GM19372 (cell line): ENCODE measurements at regions not wholly inside any gene's neighbourhood (a gene's known extent, or its start where the extent isn't known, plus 50 kb on each side); places are given as distances from the start of the nearest gene placed in this dataset.

ENCODE experiments used
- ATAC-seq: cut with Tn5 transposase; IDR thresholded peaks from one replicate; pipeline ENCODE4 v1.9.1; 2021; ENCODE audit warnings: mild to moderate bottlenecking, low read depth, moderate library complexity; ENCODE audit not compliant: unreplicated experiment

DNA sequence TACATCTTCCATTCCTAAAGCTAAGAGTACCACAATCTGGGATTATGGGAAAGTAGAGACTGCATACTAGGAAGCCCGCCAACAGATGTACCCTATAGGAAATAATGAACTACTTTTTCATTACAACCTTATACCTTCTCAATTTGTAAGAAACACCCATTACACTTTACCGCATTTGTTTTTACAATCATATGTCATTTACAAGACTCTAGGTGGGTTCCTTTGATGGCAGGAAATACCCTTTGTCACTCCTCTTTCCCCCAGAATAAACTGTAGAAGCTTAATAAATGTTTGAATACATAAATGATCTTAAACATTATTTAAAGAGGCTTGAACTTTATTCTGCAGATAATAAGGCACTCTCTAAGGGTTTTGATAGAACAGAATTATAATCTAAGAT is 150.1 kb upstream of the TGFBR2 start:
- ATAC-seq, result no peak

DNA sequence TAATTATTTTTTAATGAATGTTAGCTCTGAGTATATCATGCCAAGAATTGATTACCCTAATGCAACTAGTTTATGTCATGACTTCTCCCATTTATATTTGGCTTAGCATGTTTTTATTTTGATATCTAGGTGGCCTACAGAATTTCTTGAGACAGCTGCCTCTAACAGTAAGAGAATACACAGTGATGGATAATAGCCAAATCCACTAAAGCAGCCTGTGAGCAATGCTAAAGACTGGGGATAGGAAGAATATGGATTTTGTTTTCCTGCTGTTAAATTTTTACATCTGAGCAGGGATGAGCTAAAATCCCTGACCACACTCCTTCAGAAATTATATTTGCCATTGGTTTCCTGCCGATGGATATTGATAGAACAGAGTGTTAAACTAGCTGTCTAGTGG is 149.3 kb upstream of the TGFBR2 start:
- no peak for ATAC-seq

DNA sequence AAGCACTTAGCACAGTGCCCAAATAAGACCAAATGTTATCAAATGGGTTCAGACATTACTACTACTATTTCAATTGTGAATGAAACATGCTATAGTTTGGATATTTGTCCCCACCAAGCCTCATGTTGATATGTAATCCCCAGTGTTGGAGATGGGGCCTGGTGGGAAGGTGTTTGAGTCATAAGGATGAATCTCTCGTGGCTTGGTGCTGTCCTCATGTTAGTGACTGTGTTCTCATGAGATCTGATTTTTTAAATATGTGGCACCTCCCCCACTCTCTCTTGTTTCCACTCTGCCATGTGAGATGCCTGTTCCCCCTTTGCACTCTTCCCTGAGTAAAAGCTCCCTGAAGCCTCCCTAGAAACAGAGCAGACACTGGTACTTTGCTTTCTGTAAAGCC is 148.7 kb upstream of the TGFBR2 start:
- no peak for ATAC-seq

DNA sequence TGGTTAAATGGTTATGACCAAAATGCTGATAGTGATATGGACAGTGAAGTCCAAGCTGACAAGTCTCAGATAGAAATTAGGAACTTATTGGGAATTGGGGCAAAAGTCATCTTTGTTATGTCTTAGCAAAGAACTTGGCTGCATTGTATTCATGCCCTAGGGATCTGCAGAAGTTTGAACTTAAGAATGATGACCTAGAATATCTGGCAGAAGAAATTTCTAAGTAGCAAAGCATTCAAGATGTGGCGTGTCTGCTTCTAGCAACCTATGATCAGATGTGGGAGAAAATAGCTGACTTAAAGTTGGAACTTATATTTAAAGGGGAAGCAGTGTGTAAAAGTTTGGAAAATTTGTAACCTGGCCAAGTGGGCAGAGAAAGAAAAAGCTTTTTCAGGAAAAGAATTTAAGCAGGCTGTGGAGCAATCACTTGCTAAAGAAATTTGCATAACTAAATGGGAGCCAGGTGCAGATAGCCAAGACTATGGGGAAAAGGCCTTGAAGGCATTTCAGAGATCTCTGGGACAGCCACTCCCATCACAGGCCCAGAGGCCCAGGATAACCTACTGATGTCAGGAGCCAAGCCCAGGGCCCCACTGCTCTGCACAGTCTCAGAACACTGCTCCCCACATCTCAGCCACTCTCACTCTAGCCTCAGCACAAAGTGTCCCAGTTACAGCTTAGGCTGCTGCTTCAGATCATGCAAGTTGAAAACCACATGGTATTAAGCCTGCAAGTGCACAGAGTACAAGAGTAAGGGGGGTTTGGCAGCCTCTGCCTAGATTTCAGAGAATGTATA is 147.8 kb upstream of the TGFBR2 start:
- ATAC-seq, result no peak

DNA sequence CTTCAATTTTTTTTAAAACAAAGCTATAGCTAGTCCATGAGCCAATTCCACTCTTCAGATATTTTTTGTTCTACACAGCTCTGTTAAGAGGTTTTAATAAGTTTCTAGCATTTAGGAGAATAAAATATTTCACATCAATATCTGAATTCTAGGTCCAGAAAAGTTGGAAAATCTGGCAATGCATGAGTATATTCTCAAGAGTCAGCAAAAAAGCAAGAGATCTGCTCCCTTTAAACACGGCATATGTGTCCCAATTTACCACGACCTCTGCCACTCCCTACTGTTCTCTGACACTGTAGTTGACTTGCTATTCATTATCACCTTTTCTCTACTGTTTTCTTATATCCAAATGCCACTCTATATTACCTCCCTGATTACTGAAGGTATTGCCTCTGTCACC is 145.1 kb upstream of the TGFBR2 start:
- ATAC-seq, result no peak

DNA sequence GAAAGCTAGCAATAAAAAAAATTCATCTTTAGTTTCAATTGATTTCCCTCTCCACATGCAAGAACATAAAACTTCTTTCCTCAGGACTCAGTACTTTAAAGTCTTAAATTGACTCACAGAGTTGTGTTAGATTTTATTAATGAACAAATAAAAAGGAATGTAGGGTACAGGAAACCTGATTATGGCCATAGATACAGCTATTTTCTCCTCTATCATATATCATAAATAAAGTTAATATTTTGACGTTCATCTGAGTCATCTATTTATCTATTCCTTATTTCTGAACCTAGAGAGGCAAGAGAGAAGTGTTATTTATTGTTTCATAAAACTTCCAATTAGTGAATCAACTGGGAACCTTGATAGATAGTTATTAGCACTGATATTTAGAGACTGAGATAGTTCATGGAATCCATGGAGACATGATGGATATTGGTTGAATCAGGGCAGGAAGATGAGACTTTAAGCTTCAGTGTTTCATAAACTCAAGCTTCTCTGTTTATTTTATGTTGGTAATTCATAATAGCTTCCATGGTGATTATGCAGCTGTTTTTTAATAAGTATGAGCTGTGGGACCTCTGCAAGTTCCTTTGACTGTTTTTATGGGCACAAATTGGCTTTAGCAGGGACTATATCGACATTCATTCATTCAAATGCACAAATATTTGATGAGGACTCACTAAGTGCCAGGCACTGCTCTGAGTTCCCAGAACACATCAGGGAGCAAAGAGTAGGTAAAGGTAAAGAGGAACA is 143.5 kb upstream of the TGFBR2 start:
- ATAC-seq, result no peak

DNA sequence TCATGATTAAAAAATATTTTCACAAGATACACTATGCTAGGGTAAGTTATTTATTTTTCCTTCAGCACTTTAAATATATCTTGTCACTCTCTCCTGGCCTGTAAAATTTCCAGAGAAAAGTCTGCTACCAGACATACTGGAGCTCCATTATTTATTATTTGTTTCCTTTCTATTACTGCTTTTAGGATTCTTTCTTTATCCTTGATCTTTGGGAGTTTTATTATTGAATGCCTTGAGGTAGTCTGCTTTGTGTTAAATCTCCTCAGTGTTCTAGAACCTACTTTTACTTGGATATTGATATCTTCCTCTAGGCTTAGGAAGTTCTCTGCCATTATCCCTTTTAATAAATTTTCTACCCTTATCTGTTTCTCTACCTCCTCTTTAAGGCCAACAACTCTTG is 142.0 kb upstream of the TGFBR2 start:
- ATAC-seq, result no peak

DNA sequence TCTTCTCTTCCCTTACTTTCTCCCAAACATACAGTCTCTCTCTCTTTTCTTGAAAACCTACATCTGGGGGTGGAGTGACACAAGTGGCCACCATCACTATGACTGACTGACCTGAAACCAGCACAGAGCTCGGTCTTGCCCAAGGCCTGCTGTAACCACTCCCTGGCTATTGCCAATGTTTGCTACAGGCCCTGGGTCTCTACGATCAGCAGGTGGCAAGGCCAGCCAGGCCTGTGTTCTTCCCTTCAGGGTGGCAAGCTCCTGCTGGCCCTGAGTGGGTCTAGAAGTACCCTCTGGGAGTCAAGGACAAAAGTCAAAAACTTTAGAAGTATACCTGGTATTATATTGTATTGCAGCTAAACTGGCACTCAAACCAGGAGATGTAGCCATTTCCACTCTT is 140.9 kb upstream of the TGFBR2 start:
- ATAC-seq, result no peak

DNA sequence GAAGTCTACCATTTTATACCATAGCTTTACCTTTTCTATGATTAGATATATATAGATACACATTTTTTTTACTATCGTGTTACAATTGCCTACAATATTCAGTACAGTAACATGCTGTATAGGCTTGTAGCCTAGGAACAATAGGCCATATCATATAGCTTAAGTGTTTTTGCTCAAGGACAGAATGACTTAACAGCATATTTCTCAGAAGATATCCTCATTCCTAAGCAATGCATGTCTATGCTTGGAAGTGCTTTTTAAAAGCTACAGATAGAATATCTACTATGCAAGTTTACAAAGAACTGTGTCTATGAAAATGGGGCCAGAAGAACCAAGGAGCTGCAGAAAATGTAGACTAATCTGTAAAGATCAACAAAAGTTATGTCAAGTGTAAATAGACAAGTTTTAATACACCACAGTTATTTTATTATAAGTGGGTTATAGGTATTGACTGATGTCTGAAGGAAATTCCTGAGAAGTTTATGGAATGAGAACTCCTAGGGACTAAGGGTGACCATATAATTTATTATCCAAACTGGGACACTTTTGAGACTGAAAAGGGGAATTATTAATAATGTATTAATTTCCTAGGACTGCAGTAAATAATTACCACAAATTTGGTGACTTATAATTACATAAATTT is 138.7 kb upstream of the TGFBR2 start:
- no peak for ATAC-seq

DNA sequence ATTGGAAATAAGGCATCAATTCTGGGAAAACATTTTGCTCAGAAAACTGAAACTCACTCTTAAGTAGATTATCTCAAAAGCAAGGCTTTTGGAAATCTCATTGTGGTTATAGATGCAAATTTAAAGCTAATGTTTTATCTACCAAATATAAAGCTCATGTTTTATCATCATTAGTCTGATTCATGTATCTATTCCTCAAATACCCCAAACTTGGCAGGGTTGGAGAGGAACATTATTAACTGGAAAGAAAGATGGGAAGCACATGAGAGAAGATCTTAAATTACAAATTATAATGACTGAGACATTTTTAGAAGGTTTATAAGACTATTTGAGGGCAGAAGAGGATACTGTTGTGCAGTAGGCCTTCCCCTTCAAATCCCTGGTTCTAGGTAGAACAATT is 137.3 kb upstream of the TGFBR2 start:
- ATAC-seq, result no peak

DNA sequence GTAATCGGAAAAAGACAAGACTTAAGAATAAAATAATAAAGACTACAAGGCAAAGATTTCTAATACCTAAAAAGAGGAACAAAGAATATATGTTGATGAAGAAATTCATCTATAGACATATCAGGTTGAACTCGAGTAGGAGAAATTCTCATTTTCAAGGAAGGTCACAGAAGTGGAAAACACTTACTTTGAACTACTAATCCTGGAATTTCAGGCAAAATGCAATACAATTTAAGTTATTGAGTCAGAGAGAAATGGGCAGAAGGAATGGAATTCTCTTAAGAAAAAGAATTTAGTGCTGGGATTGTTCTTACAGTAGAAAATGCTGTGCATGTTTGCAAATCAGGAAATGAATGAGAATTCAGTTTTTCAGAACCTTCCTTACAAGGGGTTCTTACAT is 135.9 kb upstream of the TGFBR2 start:
- no peak for ATAC-seq

DNA sequence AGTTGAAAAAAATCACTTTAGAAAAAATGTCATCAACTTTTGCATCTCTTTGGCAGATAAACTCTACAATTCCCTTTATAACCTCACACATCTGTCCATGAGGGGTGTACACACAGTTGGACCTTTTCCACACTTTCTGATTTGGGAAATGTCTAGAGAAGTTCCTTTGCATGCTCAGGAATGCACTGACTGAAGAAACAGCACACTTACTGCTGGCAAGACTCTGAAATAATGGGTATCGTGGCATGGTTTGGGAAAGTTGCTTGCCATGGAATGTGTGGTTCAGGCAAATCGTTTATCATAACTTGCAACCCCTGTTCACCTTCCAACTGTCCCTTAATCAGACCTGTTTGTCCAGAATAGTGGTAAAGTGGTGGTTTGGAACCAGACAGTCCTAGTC is 135.3 kb upstream of the TGFBR2 start:
- no peak for ATAC-seq

DNA sequence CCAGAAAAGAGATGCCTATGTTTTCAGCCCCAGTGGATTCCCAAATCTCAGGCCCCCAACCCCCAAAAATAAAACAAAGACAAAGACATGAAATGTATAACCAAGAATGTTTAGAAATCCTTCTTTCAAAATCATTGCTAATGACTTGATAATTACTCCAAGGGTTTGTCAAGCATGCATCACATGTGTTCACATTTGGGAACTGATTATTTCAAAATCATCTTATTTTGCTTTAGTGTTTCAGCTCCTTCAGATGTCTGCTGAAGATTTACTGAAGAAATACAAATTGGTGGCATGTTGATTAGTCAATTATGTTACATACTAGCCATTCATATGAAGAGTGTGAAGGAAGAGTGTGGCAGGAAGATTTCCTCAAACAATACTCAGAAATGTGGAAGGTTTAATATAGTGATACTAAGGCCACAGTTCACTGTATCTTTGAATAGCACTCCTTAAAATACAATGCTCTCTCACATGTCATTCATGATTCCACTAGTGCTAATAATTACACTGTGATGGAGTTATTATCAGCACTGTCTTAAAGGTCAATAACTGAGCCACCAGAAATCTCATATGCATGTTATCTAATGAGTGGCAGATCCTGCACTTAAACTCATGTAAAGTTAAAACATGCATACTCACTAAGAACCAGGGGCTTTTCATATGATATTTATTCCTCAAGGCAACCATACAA is 134.5 kb upstream of the TGFBR2 start:
- no peak for ATAC-seq

DNA sequence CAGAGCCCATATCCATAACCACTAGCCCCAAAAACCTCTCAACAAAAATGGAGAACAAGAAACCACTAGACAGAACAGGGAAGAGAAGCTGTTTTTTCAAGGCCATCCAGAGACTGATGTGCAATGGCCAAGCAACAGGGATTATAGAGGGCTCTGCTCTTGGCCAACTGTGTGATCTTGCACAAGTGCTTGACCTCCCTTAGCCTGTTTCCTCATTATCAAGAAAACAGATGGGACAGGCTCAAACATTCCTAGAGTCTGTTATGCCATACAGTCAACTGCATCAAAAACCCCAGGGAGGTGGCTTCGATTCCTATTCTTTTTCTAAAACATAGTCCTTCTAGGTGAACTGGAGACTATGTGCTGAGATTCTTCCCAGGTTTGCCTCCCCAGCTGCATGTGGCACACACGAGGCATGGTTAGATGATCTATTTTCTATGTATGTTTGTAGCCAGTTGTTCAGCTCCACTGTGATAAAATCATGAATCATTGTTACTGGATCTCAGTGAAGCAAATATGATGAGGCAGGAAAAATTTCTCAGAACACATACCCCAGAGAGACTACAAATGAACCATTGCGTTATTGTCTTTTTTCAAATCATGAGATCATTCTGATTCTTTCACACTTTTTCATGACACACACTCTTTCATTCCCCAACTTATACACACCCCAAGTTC is 132.9 kb upstream of the TGFBR2 start:
- ATAC-seq, result no peak

DNA sequence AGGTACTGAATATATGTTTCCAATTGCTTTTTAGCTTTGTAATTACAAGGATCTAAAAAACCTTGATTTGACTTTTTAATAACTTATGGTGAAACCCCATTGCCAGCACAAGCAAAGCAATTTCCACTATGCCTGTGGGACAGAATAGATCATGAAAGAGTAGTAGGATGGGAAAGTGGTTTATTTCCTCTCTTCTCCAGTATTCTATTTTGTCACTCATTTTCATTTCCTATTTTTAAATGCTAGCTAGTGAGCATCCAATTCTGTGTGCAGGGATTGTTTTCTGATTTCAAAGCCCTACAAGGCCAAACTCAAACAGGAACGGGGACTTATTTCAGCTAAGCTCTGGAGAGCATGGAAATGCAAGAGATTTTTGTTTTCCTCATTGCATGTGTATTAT is 132.0 kb upstream of the TGFBR2 start:
- no peak for ATAC-seq

DNA sequence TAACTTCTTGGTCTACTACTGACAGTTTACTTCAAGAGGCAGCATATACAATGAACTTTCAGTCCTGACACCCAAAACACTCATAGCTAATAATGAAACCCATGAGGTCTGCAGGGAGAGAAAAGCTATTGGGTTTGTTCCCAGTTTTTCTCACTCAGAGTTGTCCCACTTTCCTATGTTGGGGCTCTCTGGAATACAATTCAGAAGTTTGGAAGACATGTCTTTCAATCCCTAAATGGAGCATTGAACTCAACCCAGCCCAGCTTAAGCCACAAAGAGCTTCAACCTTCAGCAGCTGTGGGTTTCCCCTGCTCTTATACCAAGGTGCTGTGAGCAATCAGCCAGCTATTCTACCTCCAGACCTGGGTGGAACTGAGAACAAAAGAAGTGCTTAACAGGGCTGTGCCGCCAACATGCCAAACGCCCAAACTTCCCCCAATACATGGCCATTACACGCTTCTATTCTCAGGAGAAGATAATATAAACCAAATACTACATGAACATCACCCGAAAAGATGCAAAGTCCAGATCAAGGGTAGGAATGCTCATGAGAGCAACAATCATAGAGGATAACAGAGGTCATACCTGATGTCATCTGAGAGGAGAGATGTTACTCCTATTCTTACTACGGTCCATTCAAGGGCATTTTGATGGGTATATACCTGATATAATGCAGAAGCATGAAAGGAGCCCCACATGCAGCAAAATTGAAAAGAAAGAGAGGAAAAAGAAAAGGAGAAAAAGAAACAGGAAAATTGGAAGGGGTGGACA is 131.2 kb upstream of the TGFBR2 start:
- peak; percentile 85 for ATAC-seq

DNA sequence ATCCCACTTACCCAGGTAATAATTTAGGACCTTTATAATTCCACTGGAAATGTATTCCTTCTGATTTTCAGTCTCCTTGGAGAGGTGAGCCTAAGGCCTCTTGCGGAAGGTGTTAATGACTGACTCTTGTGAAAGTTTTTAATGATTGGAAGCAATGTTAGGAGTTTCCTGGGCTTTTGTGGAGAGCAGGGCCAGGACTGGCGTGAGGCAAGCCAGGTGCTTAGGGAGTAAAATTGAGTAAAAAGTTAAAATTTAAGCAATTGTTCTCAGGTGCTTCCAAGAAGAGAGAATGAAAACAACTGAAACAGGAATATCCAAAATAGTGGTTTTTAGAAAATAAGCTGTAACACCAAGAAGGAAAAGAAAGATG is 130.6 kb upstream of the TGFBR2 start:
- no peak for ATAC-seq

DNA sequence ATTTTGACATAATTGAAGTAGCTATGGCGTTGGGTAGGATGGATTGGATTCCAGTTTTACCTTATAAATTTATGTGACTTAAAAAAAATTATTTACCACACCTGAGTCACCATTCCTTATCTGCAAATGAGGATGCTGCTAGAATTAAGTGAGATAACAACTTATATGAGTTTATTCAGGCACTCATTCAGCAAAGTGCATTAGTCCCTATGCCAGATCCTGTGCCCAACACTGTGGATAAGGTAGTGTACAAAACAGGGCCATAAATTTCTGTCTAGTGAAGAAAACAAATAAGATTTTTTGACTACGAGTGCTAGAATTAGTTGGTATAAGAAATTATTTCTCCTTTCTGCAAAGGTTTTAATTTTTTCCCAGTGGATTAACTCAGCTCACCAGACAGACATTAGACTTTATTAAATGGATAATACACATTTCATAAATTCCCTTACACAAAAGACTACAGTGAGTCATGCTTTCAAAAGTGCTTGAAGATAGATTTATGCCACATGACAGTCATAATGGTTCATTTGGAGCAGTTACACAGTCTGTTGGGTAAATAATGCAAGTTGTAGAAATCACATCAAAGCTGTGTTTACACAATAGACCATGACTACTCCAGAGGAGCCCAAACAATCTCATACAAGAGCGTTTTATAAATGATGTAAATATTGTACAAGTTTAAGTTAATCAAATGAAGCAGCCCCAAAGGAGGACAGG is 129.9 kb upstream of the TGFBR2 start:
- no peak for ATAC-seq
